ENCODE measurements at regions not wholly inside any gene's neighbourhood (a gene's known extent, or its start where the extent isn't known, plus 50 kb on each side); places are given as distances from the start of the nearest gene placed in this dataset.

- H3K36me3 ChIP-seq (ENCODE audit: control insufficient read depth in 2 of 2, extremely low read depth in 1 of 2, insufficient read depth in 2 of 2, low read length in 2 of 2) = no peaks in the 10 kb centered on the region
- FAIRE-seq (no peak), DNase-seq (ENCODE audit: low read depth, low spot score) (no peak)
- ChIA-PET POLR2A (no interaction called here), CTCF (interaction anchor here (0.9 kb wide), 1 partner anchor 13 kb away, joined by 3 read pairs; no protein-coding TSS in a partner anchor)
- H3K9me1 ChIP-seq (replicated peaks; ENCODE audit: control insufficient read depth, extremely low read depth, insufficient read depth, low read length) = no peaks in the 10 kb centered on the region
- intact Hi-C loops (cut with micrococcal nuclease) (no loop called here), dilution Hi-C loops (cut with MboI; ENCODE audit: extremely low pct_ligation_motif_present, low sequenced_read_pairs) (no loop called here)
- no peak overlapping the region for H3K9ac ChIP-seq (replicated peaks; ENCODE audit: extremely low read depth, insufficient read depth, low read length)
- H3K27me3 ChIP-seq (ENCODE audit: control insufficient read depth in 2 of 2, insufficient read depth in 2 of 2, low read length in 2 of 2) = peaks cover 0 to 2% of the 10 kb centered on the region in 2 experiments
- H2AFZ ChIP-seq (ENCODE audit: low read depth, low read length) = no peak overlapping the region
- H3K4me3 ChIP-seq (replicated peaks in 1 of 3; ENCODE audit: insufficient read depth in 1 of 3, low read depth in 1 of 3, low read length in 3 of 3) = no peak overlapping the region
- H3K4me1 ChIP-seq (ENCODE audit: control insufficient read depth, extremely low read depth, insufficient read depth, low read length) = no peaks in the 10 kb centered on the region
- no peaks in the 10 kb centered on the region for H3K79me2 ChIP-seq (ENCODE audit: control insufficient read depth, insufficient read depth, low read length)
- no peak overlapping the region for H3K4me2 ChIP-seq (ENCODE audit: insufficient read depth, low read length)
- H3K27ac ChIP-seq (ENCODE audit: insufficient read depth, low read depth, low read length) = no peak overlapping the region
- H4K20me1 ChIP-seq (replicated peaks; ENCODE audit: control insufficient read depth, extremely low read depth, insufficient read depth, low read length) = no peaks in the 10 kb centered on the region
- TF ChIP-seq JUN (IDR thresholded peaks at IDR 0.05; ENCODE audit: borderline replicate concordance, insufficient read depth, insufficient read length, low read depth) (no peak), FOS (IDR thresholded peaks at IDR 0.05; ENCODE audit: borderline replicate concordance, insufficient read depth, low read length) (no peak), EZH2 (IDR thresholded peaks at IDR 0.05; ENCODE audit: borderline replicate concordance, low read depth, low read length, severe bottlenecking) (no peak), MAX (IDR thresholded peaks at IDR 0.05; ENCODE audit: insufficient read depth, insufficient read length) (no peak), POLR2A (IDR thresholded peaks at IDR 0.05; ENCODE audit: low read depth, low read length) (no peak), CTCF (IDR thresholded peaks at IDR 0.05; ENCODE audit: extremely low read depth in 1 of 2, insufficient read depth in 1 of 2, low read depth in 1 of 2, low read length in 2 of 2) (no peak), POLR2AphosphoS5 (IDR thresholded peaks at IDR 0.05; ENCODE audit: insufficient read depth, low read depth, low read length) (no peak), MYC (IDR thresholded peaks at IDR 0.05; ENCODE audit: low read depth, low read length) (no peak), GATA2 (IDR thresholded peaks at IDR 0.05; ENCODE audit: insufficient read depth, insufficient read length, low read depth, low read length) (no peak)
- H3K9me3 ChIP-seq (replicated peaks; ENCODE audit: control insufficient read depth, insufficient read depth, low read length) = no peaks in the 10 kb centered on the region
- no TSS peak for BruUV-seq (replicated peaks)
Measured at GRCh38 chr4:89172865-89173264, 61.5 kb downstream of the TIGD2 start.

Data from endothelial cell of umbilical vein (primary cell).